ENCODE measurements at regions not wholly inside any gene's neighbourhood (a gene's known extent, or its start where the extent isn't known, plus 50 kb on each side); places are given as distances from the start of the nearest gene placed in this dataset.
A peak's percentile ranks its signal among the peaks of the same experiment; 100 is the strongest.

GRCh38 chr3:152714507-152714906, 120.4 kb upstream of the P2RY1 start:
- no peak for DNase-seq (ENCODE audit: low read depth, low spot score)
- TF ChIP-seq YY1 (IDR thresholded peaks at IDR 0.05; ENCODE audit: insufficient read depth, insufficient read length) (no peak), SUZ12 (IDR thresholded peaks at IDR 0.05; ENCODE audit: extremely low read depth, insufficient read depth, insufficient read length) (no peak), ZNF274 (IDR thresholded peaks at IDR 0.05; ENCODE audit: low read depth, low read length) (no peak)
- no peak overlapping the region for H3K4me3 ChIP-seq (ENCODE audit: insufficient read length, low read depth)
- H3K9ac ChIP-seq (ENCODE audit: insufficient read length, low read depth) = no peak overlapping the region
- H3K4me1 ChIP-seq (ENCODE audit: insufficient read depth, insufficient read length) = no peaks in the 10 kb centered on the region
- H3K27me3 ChIP-seq (ENCODE audit: insufficient read depth, insufficient read length) = no peaks in the 10 kb centered on the region
- H3K36me3 ChIP-seq (ENCODE audit: insufficient read depth, insufficient read length, low read length) = no peaks in the 10 kb centered on the region
- H3K9me3 ChIP-seq (ENCODE audit: insufficient read depth, low read length) = no peaks in the 10 kb centered on the region

- Histone ChIP-seq H3K4me3 (ENCODE audit: insufficient read length, low read depth) (no peak overlapping the region), H3K9me3 (ENCODE audit: insufficient read depth, low read length) (peaks cover 10% of the 10 kb centered on the region; the same call in 1 of the 2 replicates), H3K4me1 (ENCODE audit: insufficient read depth, insufficient read length) (no peaks in the 10 kb centered on the region), H3K9ac (ENCODE audit: insufficient read length, low read depth) (no peak overlapping the region), H3K27me3 (ENCODE audit: insufficient read depth, insufficient read length) (no peaks in the 10 kb centered on the region), H3K36me3 (ENCODE audit: insufficient read depth, insufficient read length, low read length) (no peaks in the 10 kb centered on the region)
- no peak for TF ChIP-seq YY1 (IDR thresholded peaks at IDR 0.05; ENCODE audit: insufficient read depth, insufficient read length)
- TF ChIP-seq ZNF274 (IDR thresholded peaks at IDR 0.05; ENCODE audit: low read depth, low read length) = no peak
- no peak for TF ChIP-seq SUZ12 (IDR thresholded peaks at IDR 0.05; ENCODE audit: extremely low read depth, insufficient read depth, insufficient read length)
- no peak for DNase-seq (ENCODE audit: low read depth, low spot score)
Observed at GRCh38 chr3:152717252-152717651, 117.7 kb upstream of the P2RY1 start.

- Histone ChIP-seq H3K4me3 (ENCODE audit: insufficient read length, low read depth) (no peak overlapping the region), H3K27me3 (ENCODE audit: insufficient read depth, insufficient read length) (no peaks in the 10 kb centered on the region), H3K9ac (ENCODE audit: insufficient read length, low read depth) (no peak overlapping the region), H3K4me1 (ENCODE audit: insufficient read depth, insufficient read length) (no peaks in the 10 kb centered on the region), H3K36me3 (ENCODE audit: insufficient read depth, insufficient read length, low read length) (no peaks in the 10 kb centered on the region), H3K9me3 (ENCODE audit: insufficient read depth, low read length) (peaks cover 10% of the 10 kb centered on the region; the same call in 1 of the 2 replicates)
- TF ChIP-seq SUZ12 (IDR thresholded peaks at IDR 0.05; ENCODE audit: extremely low read depth, insufficient read depth, insufficient read length) (no peak), ZNF274 (IDR thresholded peaks at IDR 0.05; ENCODE audit: low read depth, low read length) (no peak), YY1 (IDR thresholded peaks at IDR 0.05; ENCODE audit: insufficient read depth, insufficient read length) (no peak)
- no peak for DNase-seq (ENCODE audit: low read depth, low spot score)
Observed at GRCh38 chr3:152718810-152719209, 116.1 kb upstream of the P2RY1 start.

GRCh38 chr3:152719264-152719663, 115.7 kb upstream of the P2RY1 start:
- TF ChIP-seq YY1 (IDR thresholded peaks at IDR 0.05; ENCODE audit: insufficient read depth, insufficient read length) (no peak), ZNF274 (IDR thresholded peaks at IDR 0.05; ENCODE audit: low read depth, low read length) (no peak), SUZ12 (IDR thresholded peaks at IDR 0.05; ENCODE audit: extremely low read depth, insufficient read depth, insufficient read length) (no peak)
- Histone ChIP-seq H3K9ac (ENCODE audit: insufficient read length, low read depth) (no peak overlapping the region), H3K36me3 (ENCODE audit: insufficient read depth, insufficient read length, low read length) (no peaks in the 10 kb centered on the region), H3K4me1 (ENCODE audit: insufficient read depth, insufficient read length) (no peaks in the 10 kb centered on the region), H3K9me3 (ENCODE audit: insufficient read depth, low read length) (peaks cover 10% of the 10 kb centered on the region; the same call in 1 of the 2 replicates), H3K27me3 (ENCODE audit: insufficient read depth, insufficient read length) (no peaks in the 10 kb centered on the region), H3K4me3 (ENCODE audit: insufficient read length, low read depth) (no peak overlapping the region)
- no peak for DNase-seq (ENCODE audit: low read depth, low spot score)

GRCh38 chr3:152720951-152721718, 113.8 kb upstream of the P2RY1 start:
- H3K9me3 ChIP-seq (ENCODE audit: insufficient read depth, low read length) = peaks cover 10% of the 10 kb centered on the region; the same call in 1 of the 2 replicates
- H3K27me3 ChIP-seq (ENCODE audit: insufficient read depth, insufficient read length) = no peaks in the 10 kb centered on the region
- DNase-seq (ENCODE audit: low read depth, low spot score) = peak; percentile 36
- H3K9ac ChIP-seq (ENCODE audit: insufficient read length, low read depth) = no peak overlapping the region
- no peak overlapping the region for H3K4me3 ChIP-seq (ENCODE audit: insufficient read length, low read depth)
- H3K36me3 ChIP-seq (ENCODE audit: insufficient read depth, insufficient read length, low read length) = no peaks in the 10 kb centered on the region
- no peak for TF ChIP-seq ZNF274 (IDR thresholded peaks at IDR 0.05; ENCODE audit: low read depth, low read length)
- TF ChIP-seq YY1 (IDR thresholded peaks at IDR 0.05; ENCODE audit: insufficient read depth, insufficient read length) = no peak
- TF ChIP-seq SUZ12 (IDR thresholded peaks at IDR 0.05; ENCODE audit: extremely low read depth, insufficient read depth, insufficient read length) = no peak
- no peaks in the 10 kb centered on the region for H3K4me1 ChIP-seq (ENCODE audit: insufficient read depth, insufficient read length)

- TF ChIP-seq ZNF274 (IDR thresholded peaks at IDR 0.05; ENCODE audit: low read depth, low read length) (no peak), SUZ12 (IDR thresholded peaks at IDR 0.05; ENCODE audit: extremely low read depth, insufficient read depth, insufficient read length) (no peak), YY1 (IDR thresholded peaks at IDR 0.05; ENCODE audit: insufficient read depth, insufficient read length) (no peak)
- Histone ChIP-seq H3K4me1 (ENCODE audit: insufficient read depth, insufficient read length) (no peaks in the 10 kb centered on the region), H3K36me3 (ENCODE audit: insufficient read depth, insufficient read length, low read length) (no peaks in the 10 kb centered on the region), H3K9ac (ENCODE audit: insufficient read length, low read depth) (no peak overlapping the region), H3K27me3 (ENCODE audit: insufficient read depth, insufficient read length) (no peaks in the 10 kb centered on the region), H3K4me3 (ENCODE audit: insufficient read length, low read depth) (no peak overlapping the region), H3K9me3 (ENCODE audit: insufficient read depth, low read length) (peaks cover 10% of the 10 kb centered on the region; the same call in 1 of the 2 replicates)
- no peak for DNase-seq (ENCODE audit: low read depth, low spot score)
Observed at GRCh38 chr3:152724270-152724669, 110.7 kb upstream of the P2RY1 start.

- H3K36me3 ChIP-seq (ENCODE audit: insufficient read depth, insufficient read length, low read length) = no peaks in the 10 kb centered on the region
- H3K4me1 ChIP-seq (ENCODE audit: insufficient read depth, insufficient read length) = no peaks in the 10 kb centered on the region
- H3K4me3 ChIP-seq (ENCODE audit: insufficient read length, low read depth) = no peak overlapping the region
- no peaks in the 10 kb centered on the region for H3K27me3 ChIP-seq (ENCODE audit: insufficient read depth, insufficient read length)
- DNase-seq (ENCODE audit: low read depth, low spot score) = no peak
- H3K9ac ChIP-seq (ENCODE audit: insufficient read length, low read depth) = no peak overlapping the region
- TF ChIP-seq ZNF274 (IDR thresholded peaks at IDR 0.05; ENCODE audit: low read depth, low read length) = no peak
- H3K9me3 ChIP-seq (ENCODE audit: insufficient read depth, low read length) = no peaks in the 10 kb centered on the region
Observed at GRCh38 chr3:152728231-152728980, 106.5 kb upstream of the P2RY1 start.
